Right lobe of liver (tissue), 6 donors: ENCODE measurements at regions not wholly inside any gene's neighbourhood (a gene's known extent, or its start where the extent isn't known, plus 50 kb on each side); places are given as distances from the start of the nearest gene placed in this dataset.
A peak's percentile ranks its signal among the peaks of the same experiment; 100 is the strongest.
"Not testable (repeated sequence)": the region's sequence is repeated elsewhere in the genome, so short reads cannot be mapped to it uniquely, and the experiment has no call there.

Experiments
- ATAC-seq, 4 donors: fragments of 200-7000 bp; cut with Tn5 transposase; one replicate each; pipeline ENCODE4 v1.9.1; 2020; ENCODE audit warnings: mild to moderate bottlenecking in 4 of 4, moderate library complexity in 4 of 4
- DNase-seq, 3 donors: peaks; one replicate each; pipeline ENCODE4 v3.0.0-alpha.2; 2020
- H3K27ac ChIP-seq, 3 donors: fragments of 200-600 bp; one replicate each; pipeline ENCODE4 v1.8.0; 2022
- H3K27me3 ChIP-seq, 2 donors: fragments of 200-600 bp; one replicate each; pipeline ENCODE4 v1.8.0; 2022
- H3K36me3 ChIP-seq, 4 donors: fragments of 200-600 bp; sonication (generic) in 1 of 4; one replicate each; pipeline versions ENCODE4 v1.5.1 to v1.8.0; 2017 to 2022; ENCODE audit warnings: control low read depth in 1 of 4
- H3K4me1 ChIP-seq, 4 donors: fragments of 200-600 bp; sonication (generic) in 1 of 4; one replicate each; pipeline versions ENCODE4 v1.5.1 to v1.8.0; 2017 to 2022; ENCODE audit warnings: control low read depth in 1 of 4
- H3K4me3 ChIP-seq, 3 donors: fragments of 200-600 bp; one replicate each; pipeline ENCODE4 v1.8.0; 2022
- H3K9me3 ChIP-seq, 4 donors: fragments of 200-600 bp; sonication (generic) in 1 of 4; one replicate each; pipeline versions ENCODE4 v1.5.1 to v1.8.0; 2017 to 2022; ENCODE audit warnings: control low read depth in 1 of 4
- POLR2A ChIP-seq: fragments of 450-650 bp; IDR thresholded peaks from one replicate; pipeline ENCODE4 v1.6.1; 2017; ENCODE audit warnings: antibody characterized with exemption, mild to moderate bottlenecking
- WGBS: methylation state at CpG from one replicate; pipeline ENCODE4 v1.1.6; 2018; ENCODE audit warnings: low coverage, low lambda C conversion rate; ENCODE audit not compliant: insufficient coverage; ENCODE audit errors: missing lambda C conversion rate; 5-methylcytosine and 5-hydroxymethylcytosine counted together
- intact Hi-C, 2 donors: fragments of 100-400 bp; cut with DNase I; formaldehyde crosslinking; loops; one replicate each; pipeline versions ENCODE4 v1.11.2 to v1.14.1; 2022
- TF ChIP-seq, protein P1 (sequence below), 4 donors: fragments of 200-600 bp in 3 of 4; fragments of 450-650 bp in 1 of 4; IDR thresholded peaks; one replicate each; pipeline versions ENCODE4 v1.5.1 to v1.8.0; 2016 to 2022; ENCODE audit warnings: antibody characterized with exemption in 4 of 4, mild to moderate bottlenecking in 2 of 4
- donor health status: DM: no; HTN: yes; CAD: no.
- donor health status: DM: no; HTN: no; CAD: no.
- donor health status: DM: no; HTN: no; CAD: no.
- donor health status: DM: no; HTN: yes; CAD: no.
- donor health status: DM: no; HTN: yes; CAD: no.

DNA sequence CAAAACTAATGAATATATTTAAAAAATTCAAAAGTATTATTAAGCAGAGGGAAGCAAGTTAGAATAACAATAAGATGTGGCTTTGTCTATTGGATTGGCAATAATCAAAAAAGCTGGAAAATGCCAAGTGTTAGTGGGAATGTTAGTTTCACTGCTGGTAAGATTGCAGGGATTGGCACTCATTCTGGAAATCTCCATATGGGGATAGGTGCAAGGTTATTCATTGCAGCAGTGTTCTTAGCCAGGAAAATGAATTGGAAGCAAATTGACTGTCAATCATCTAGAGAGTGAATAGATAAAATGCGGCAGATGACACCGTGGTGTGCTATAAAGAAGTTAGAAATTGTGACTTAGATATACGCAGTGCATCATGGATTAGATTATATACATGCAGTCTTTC, 1615.5 kb upstream of the PCDH7 start:
- Histone ChIP-seq H3K4me3 (no peak overlapping the region), H3K4me1 (no peaks in the 10 kb centered on the region), H3K9me3 (no peaks in the 10 kb centered on the region), H3K27ac (no peak overlapping the region), H3K36me3 (no peaks in the 10 kb centered on the region), H3K27me3 (no peaks in the 10 kb centered on the region)
- intact Hi-C loops = no loop called here
- ATAC-seq (no peak), DNase-seq (no peak)
- 70% methylated on average over 3 of the region's 3 CpGs for WGBS
- TF ChIP-seq POLR2A = no peak
- TF ChIP-seq, protein P1, sequence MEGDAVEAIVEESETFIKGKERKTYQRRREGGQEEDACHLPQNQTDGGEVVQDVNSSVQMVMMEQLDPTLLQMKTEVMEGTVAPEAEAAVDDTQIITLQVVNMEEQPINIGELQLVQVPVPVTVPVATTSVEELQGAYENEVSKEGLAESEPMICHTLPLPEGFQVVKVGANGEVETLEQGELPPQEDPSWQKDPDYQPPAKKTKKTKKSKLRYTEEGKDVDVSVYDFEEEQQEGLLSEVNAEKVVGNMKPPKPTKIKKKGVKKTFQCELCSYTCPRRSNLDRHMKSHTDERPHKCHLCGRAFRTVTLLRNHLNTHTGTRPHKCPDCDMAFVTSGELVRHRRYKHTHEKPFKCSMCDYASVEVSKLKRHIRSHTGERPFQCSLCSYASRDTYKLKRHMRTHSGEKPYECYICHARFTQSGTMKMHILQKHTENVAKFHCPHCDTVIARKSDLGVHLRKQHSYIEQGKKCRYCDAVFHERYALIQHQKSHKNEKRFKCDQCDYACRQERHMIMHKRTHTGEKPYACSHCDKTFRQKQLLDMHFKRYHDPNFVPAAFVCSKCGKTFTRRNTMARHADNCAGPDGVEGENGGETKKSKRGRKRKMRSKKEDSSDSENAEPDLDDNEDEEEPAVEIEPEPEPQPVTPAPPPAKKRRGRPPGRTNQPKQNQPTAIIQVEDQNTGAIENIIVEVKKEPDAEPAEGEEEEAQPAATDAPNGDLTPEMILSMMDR (IDR thresholded peaks at IDR 0.05) = no peak

DNA sequence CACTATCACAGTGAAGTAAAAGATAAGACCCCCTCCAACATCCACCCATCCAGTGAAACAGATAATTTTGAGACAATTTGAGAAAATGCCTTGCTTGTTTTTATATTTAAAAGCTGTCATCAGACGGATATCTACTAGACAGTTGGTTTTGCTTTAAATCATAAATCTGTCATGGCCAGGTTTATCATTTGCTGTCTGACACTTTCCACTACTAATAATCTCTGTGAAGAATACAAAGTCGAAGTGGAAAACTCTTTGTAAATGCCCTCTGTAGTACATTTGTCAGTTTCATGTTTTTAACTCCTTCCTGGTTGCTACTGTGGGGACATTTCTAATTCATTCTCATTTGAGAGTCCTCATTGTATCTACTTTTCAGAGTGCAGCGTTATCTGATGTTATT, 1606.2 kb upstream of the PCDH7 start:
- DNase-seq (no peak), ATAC-seq (no peak)
- H3K9me3 ChIP-seq = no peaks in the 10 kb centered on the region
- TF ChIP-seq, protein P1 (IDR thresholded peaks at IDR 0.05) = no peak
- no peak for TF ChIP-seq POLR2A
- intact Hi-C loops = no loop called here
- H3K4me1 ChIP-seq = no peaks in the 10 kb centered on the region
- WGBS = 37% methylated on average over 3 of the region's 3 CpGs
- no peaks in the 10 kb centered on the region for H3K36me3 ChIP-seq
- no peak overlapping the region for H3K27ac ChIP-seq
- H3K4me3 ChIP-seq = no peak overlapping the region
- no peaks in the 10 kb centered on the region for H3K27me3 ChIP-seq

DNA sequence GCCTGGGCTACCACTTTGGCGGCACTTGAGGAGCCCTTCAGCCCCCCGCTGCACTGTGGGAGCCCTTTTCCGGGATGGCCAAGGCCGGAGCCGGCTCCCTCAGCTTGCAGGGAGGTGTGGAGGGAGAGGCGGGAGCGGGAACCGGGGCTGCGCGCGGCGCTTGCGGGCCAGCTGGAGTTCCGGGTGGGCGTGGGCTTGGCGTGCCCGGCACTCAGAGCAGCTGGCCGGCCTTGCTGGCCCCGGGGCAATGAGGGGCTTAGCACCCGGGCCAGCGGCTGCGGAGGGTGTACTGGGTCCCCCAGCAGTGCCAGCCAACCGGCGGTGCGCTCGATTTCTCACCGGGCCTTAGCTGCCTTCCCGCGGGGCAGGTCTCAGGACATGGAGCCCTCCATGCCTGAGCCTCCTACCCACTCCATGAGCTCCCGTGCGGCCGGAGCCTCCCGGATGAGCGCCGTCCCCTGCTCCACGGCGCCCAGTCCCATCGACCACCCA, 1602.9 kb upstream of the PCDH7 start:
- H3K27ac ChIP-seq, H3K4me1 ChIP-seq, H3K36me3 ChIP-seq, H3K9me3 ChIP-seq, H3K4me3 ChIP-seq, ATAC-seq, H3K27me3 ChIP-seq, intact Hi-C loops: not testable (repeated sequence)
- DNase-seq = peak in 1 of 3 donors; percentile 13
- WGBS = 80% methylated on average over 1 of the region's 38 CpGs

DNA sequence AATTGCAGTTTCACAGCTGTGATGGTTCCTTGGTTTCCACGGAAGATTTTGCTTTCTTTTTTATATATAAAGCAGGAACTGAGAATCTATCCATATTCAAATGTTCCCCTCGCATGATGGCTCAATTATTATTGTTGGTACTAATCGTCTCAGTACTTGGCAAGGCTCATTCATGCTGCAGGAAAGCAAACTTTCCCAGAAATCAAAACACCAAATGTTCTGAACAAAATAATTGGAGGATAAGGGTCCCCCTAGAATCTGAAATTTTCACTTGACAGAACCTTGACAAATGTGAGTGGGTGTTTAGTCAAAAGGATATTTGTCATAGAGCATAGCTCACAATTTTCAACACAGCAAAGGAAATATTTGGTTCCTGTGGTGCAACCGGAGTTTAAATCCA, 1598.6 kb upstream of the PCDH7 start:
- no peaks in the 10 kb centered on the region for H3K4me1 ChIP-seq
- H3K36me3 ChIP-seq = no peaks in the 10 kb centered on the region
- TF ChIP-seq, protein P1 (IDR thresholded peaks at IDR 0.05) = no peak
- TF ChIP-seq POLR2A = no peak
- no peak overlapping the region for H3K27ac ChIP-seq
- no peaks in the 10 kb centered on the region for H3K9me3 ChIP-seq
- DNase-seq = no peak
- WGBS = 44% methylated on average over 4 of the region's 4 CpGs
- H3K27me3 ChIP-seq = no peaks in the 10 kb centered on the region
- intact Hi-C loops = no loop called here
- no peak overlapping the region for H3K4me3 ChIP-seq
- no peak for ATAC-seq

DNA sequence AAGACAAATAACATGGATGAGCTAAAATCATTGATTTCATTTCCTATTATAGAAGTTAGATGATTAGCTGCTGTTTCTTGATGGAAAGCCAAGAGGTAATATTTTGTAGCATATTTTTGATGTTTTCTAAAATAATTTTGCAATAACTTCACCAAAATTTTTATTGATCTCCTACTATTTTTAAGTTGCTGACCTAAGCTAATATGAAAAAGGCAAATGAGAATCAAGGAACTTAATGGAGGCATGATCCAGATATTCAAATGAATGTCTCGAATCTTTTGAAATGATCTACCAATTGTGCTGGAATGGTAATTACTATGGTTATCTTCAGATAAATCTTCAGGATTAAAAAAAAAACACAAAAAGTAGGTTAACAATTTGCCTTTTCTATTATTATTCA, 1591.4 kb upstream of the PCDH7 start:
- TF ChIP-seq POLR2A = no peak
- TF ChIP-seq, protein P1 (IDR thresholded peaks at IDR 0.05) = no peak
- WGBS = 59% methylated on average over 1 of the region's 1 CpG

More for the DNA sequence above, 1591.4 kb upstream of the PCDH7 start:
- no peaks in the 10 kb centered on the region for H3K9me3 ChIP-seq
- H3K27me3 ChIP-seq = no peaks in the 10 kb centered on the region
- ATAC-seq (no peak), DNase-seq (no peak)
- no peak overlapping the region for H3K27ac ChIP-seq
- no peaks in the 10 kb centered on the region for H3K36me3 ChIP-seq
- no peak overlapping the region for H3K4me3 ChIP-seq
- H3K4me1 ChIP-seq = no peaks in the 10 kb centered on the region
- intact Hi-C loops = no loop called here
